ENCODE measurements at regions not wholly inside any gene's neighbourhood (a gene's known extent, or its start where the extent isn't known, plus 50 kb on each side); places are given as distances from the start of the nearest gene placed in this dataset.

- H3K27me3 ChIP-seq (ENCODE audit: control insufficient read depth in 2 of 2, insufficient read depth in 2 of 2, low read length in 2 of 2) = peaks cover 0 to 3% of the 10 kb centered on the region in 2 experiments
- TF ChIP-seq MYC (IDR thresholded peaks at IDR 0.05; ENCODE audit: low read depth, low read length) (no peak), FOS (IDR thresholded peaks at IDR 0.05; ENCODE audit: borderline replicate concordance, insufficient read depth, low read length) (no peak), POLR2A (IDR thresholded peaks at IDR 0.05; ENCODE audit: low read depth, low read length) (no peak), POLR2AphosphoS5 (IDR thresholded peaks at IDR 0.05; ENCODE audit: insufficient read depth, low read depth, low read length) (no peak), JUN (IDR thresholded peaks at IDR 0.05; ENCODE audit: borderline replicate concordance, insufficient read depth, insufficient read length, low read depth) (no peak)
- FAIRE-seq (no peak), DNase-seq (ENCODE audit: low read depth, low spot score) (no peak)
- H3K27ac ChIP-seq (ENCODE audit: insufficient read depth, low read depth, low read length) = no peak overlapping the region
- H3K79me2 ChIP-seq (ENCODE audit: control insufficient read depth, insufficient read depth, low read length) = no peaks in the 10 kb centered on the region
- H3K9me3 ChIP-seq (replicated peaks; ENCODE audit: control insufficient read depth, insufficient read depth, low read length) = no peaks in the 10 kb centered on the region
- no peak overlapping the region for H3K9ac ChIP-seq (replicated peaks; ENCODE audit: extremely low read depth, insufficient read depth, low read length)
- no peak overlapping the region for H2AFZ ChIP-seq (ENCODE audit: low read depth, low read length)
- no peaks in the 10 kb centered on the region for H3K36me3 ChIP-seq (ENCODE audit: control insufficient read depth in 2 of 2, extremely low read depth in 1 of 2, insufficient read depth in 2 of 2, low read length in 2 of 2)
- dilution Hi-C loops (cut with MboI; ENCODE audit: extremely low pct_ligation_motif_present, low sequenced_read_pairs) = no loop called here
- intact Hi-C loops (cut with micrococcal nuclease) = no loop called here
- BruUV-seq (replicated peaks) = no TSS peak
- POLR2A ChIA-PET = no interaction called here
- H3K9me1 ChIP-seq (replicated peaks; ENCODE audit: control insufficient read depth, extremely low read depth, insufficient read depth, low read length) = no peaks in the 10 kb centered on the region
- H3K4me3 ChIP-seq (replicated peaks in 1 of 3; ENCODE audit: insufficient read depth in 1 of 3, low read depth in 1 of 3, low read length in 3 of 3) = no peak overlapping the region
- CTCF ChIA-PET = no interaction called here
- no peaks in the 10 kb centered on the region for H3K4me1 ChIP-seq (ENCODE audit: control insufficient read depth, extremely low read depth, insufficient read depth, low read length)
- H3K4me2 ChIP-seq (ENCODE audit: insufficient read depth, low read length) = no peak overlapping the region
- no peaks in the 10 kb centered on the region for H4K20me1 ChIP-seq (replicated peaks; ENCODE audit: control insufficient read depth, extremely low read depth, insufficient read depth, low read length)
Observed at GRCh38 chr4:111775556-111776297, 369.5 kb upstream of the FAM241A start.

DNA sequence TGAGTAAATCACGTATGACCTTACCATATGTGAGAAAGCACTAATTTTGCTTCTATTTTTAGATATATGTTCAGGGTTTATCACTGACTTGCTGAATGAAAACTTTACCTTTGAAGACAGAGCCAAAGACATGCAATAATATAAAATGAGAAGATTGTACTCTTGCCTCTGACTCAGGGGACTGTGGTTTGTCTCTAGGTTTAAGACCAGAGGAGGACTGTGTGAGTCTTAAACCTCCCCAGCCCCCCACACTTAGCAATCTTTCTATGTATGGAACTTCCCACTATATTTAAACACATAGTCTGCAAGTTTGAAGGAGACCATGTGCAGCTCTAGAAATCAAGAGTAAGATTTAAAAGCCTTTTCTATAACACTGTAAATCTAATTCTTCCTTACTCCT, 368.7 kb upstream of the FAM241A start:
- H3K9me3 ChIP-seq (replicated peaks; ENCODE audit: control insufficient read depth, insufficient read depth, low read length) = no peaks in the 10 kb centered on the region
- H4K20me1 ChIP-seq (replicated peaks; ENCODE audit: control insufficient read depth, extremely low read depth, insufficient read depth, low read length) = no peaks in the 10 kb centered on the region
- no peak overlapping the region for H3K4me3 ChIP-seq (replicated peaks in 1 of 3; ENCODE audit: insufficient read depth in 1 of 3, low read depth in 1 of 3, low read length in 3 of 3)
- H3K27me3 ChIP-seq (ENCODE audit: control insufficient read depth in 2 of 2, insufficient read depth in 2 of 2, low read length in 2 of 2) = peaks cover 0 to 5% of the 10 kb centered on the region in 2 experiments
- CTCF ChIA-PET = no interaction called here
- H3K27ac ChIP-seq (ENCODE audit: insufficient read depth, low read depth, low read length) = no peak overlapping the region
- intact Hi-C loops (cut with micrococcal nuclease) (no loop called here), dilution Hi-C loops (cut with MboI; ENCODE audit: extremely low pct_ligation_motif_present, low sequenced_read_pairs) (no loop called here)
- H3K79me2 ChIP-seq (ENCODE audit: control insufficient read depth, insufficient read depth, low read length) = no peaks in the 10 kb centered on the region
- H3K36me3 ChIP-seq (ENCODE audit: control insufficient read depth in 2 of 2, extremely low read depth in 1 of 2, insufficient read depth in 2 of 2, low read length in 2 of 2) = no peaks in the 10 kb centered on the region
- no peaks in the 10 kb centered on the region for H3K9me1 ChIP-seq (replicated peaks; ENCODE audit: control insufficient read depth, extremely low read depth, insufficient read depth, low read length)
- no TSS peak for BruUV-seq (replicated peaks)
- H3K4me2 ChIP-seq (ENCODE audit: insufficient read depth, low read length) = no peak overlapping the region
- no peak for TF ChIP-seq EZH2 (IDR thresholded peaks at IDR 0.05; ENCODE audit: borderline replicate concordance, low read depth, low read length, severe bottlenecking)
- H3K9ac ChIP-seq (replicated peaks; ENCODE audit: extremely low read depth, insufficient read depth, low read length) = no peak overlapping the region
- no peaks in the 10 kb centered on the region for H3K4me1 ChIP-seq (ENCODE audit: control insufficient read depth, extremely low read depth, insufficient read depth, low read length)
- H2AFZ ChIP-seq (ENCODE audit: low read depth, low read length) = no peak overlapping the region
- no peak for FAIRE-seq
- DNase-seq (ENCODE audit: low read depth, low spot score) = no peak
- POLR2A ChIA-PET = no interaction called here

All from endothelial cell of umbilical vein (primary cell).